ENCODE measurements at regions not wholly inside any gene's neighbourhood (a gene's known extent, or its start where the extent isn't known, plus 50 kb on each side); places are given as distances from the start of the nearest gene placed in this dataset.
"Not testable (repeated sequence)": the region's sequence is repeated elsewhere in the genome, so short reads cannot be mapped to it uniquely, and the experiment has no call there.

DNA sequence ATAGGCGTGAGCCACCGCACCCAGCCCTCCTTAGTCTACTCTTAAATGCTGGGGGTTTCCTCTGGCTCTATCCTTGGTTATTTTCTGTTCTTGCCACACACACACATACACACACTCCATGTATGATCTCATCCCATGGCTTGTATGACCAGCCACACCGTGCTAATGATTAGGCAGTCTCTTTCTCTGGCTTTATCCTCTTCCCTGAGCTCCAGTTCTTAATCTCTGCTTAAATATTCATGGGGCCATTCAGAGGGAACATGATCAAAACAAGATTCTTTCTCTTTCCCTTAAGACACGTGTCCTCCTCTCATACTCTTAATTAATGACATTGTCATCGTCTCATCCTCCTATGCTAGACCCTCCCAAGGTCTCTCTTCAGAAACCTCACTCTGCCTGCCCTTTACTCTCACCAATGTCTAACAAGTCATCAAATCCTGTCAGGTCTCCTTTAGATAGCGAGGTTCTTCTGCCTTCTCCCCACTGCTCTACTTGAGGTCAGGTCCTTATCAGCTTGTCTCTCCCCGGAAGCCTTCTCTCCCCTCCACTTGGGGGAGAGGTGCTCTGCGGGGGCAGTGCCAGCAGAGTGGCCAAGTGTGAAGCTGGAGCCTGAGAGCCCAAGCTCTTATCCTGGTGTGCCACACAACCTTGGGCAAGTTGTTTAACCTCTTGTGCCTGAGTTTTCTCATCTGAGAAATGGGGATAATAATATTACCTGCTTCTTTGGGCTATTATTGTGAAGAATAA lies 83.0 kb upstream of the GNG12 start:
- Histone ChIP-seq H3K27me3 (ENCODE audit: insufficient read depth, poor library complexity, severe bottlenecking) (no peaks in the 10 kb centered on the region), H3K4me3 (replicated peaks; ENCODE audit: insufficient read depth, low read length) (no peak overlapping the region), H3K27ac (replicated peaks) (no peak overlapping the region)
- no peak for DNase-seq (ENCODE audit: low read depth in 1 of 2, low spot score in 1 of 2)
- no peak for TF ChIP-seq GABPA (IDR thresholded peaks at IDR 0.05; ENCODE audit: low read depth)
- no peak for TF ChIP-seq SPI1 (IDR thresholded peaks at IDR 0.05; ENCODE audit: borderline replicate concordance, low read depth)
- TF ChIP-seq CTCF (IDR thresholded peaks at IDR 0.05; ENCODE audit: insufficient read depth, low read length): no peak
- no peak for TF ChIP-seq POLR2AphosphoS5 (IDR thresholded peaks at IDR 0.05; ENCODE audit: low read depth)
- TF ChIP-seq REST (IDR thresholded peaks at IDR 0.05; ENCODE audit: insufficient replicate concordance, low read depth): no peak

- TF ChIP-seq SPI1 (IDR thresholded peaks at IDR 0.05; ENCODE audit: borderline replicate concordance, low read depth) (no peak), GABPA (IDR thresholded peaks at IDR 0.05; ENCODE audit: low read depth) (no peak), POLR2AphosphoS5 (IDR thresholded peaks at IDR 0.05; ENCODE audit: low read depth) (no peak)
- Histone ChIP-seq H3K27ac (replicated peaks) (no peak overlapping the region), H3K4me3 (replicated peaks; ENCODE audit: insufficient read depth, low read length) (no peak overlapping the region), H3K27me3 (ENCODE audit: insufficient read depth, poor library complexity, severe bottlenecking) (no peaks in the 10 kb centered on the region)
- no peak for DNase-seq (ENCODE audit: low read depth in 1 of 2, low spot score in 1 of 2)
Measured at GRCh38 chr1:67909776-67910175, 76.5 kb upstream of the GNG12 start.

- DNase-seq (ENCODE audit: low read depth in 1 of 2, low spot score in 1 of 2): no peak
- H3K27ac ChIP-seq (replicated peaks): no peak overlapping the region
- TF ChIP-seq GABPA (IDR thresholded peaks at IDR 0.05; ENCODE audit: low read depth) (no peak), SPI1 (IDR thresholded peaks at IDR 0.05; ENCODE audit: borderline replicate concordance, low read depth) (no peak), POLR2AphosphoS5 (IDR thresholded peaks at IDR 0.05; ENCODE audit: low read depth) (no peak), CTCF (IDR thresholded peaks at IDR 0.05; ENCODE audit: insufficient read depth, low read length) (no peak), REST (IDR thresholded peaks at IDR 0.05; ENCODE audit: insufficient replicate concordance, low read depth) (no peak)
- H3K27me3 ChIP-seq (ENCODE audit: insufficient read depth, poor library complexity, severe bottlenecking): no peaks in the 10 kb centered on the region
- no peak overlapping the region for H3K4me3 ChIP-seq (replicated peaks; ENCODE audit: insufficient read depth, low read length)
Measured at GRCh38 chr1:67908250-67908936, 75.1 kb upstream of the GNG12 start.

GRCh38 chr1:67907467-67907866 lies 74.2 kb upstream of the GNG12 start:
- H3K27me3 ChIP-seq (ENCODE audit: insufficient read depth, poor library complexity, severe bottlenecking); H3K4me3 ChIP-seq (replicated peaks; ENCODE audit: insufficient read depth, low read length); DNase-seq (ENCODE audit: low read depth in 1 of 2, low spot score in 1 of 2); H3K27ac ChIP-seq (replicated peaks): not testable (repeated sequence)

DNA sequence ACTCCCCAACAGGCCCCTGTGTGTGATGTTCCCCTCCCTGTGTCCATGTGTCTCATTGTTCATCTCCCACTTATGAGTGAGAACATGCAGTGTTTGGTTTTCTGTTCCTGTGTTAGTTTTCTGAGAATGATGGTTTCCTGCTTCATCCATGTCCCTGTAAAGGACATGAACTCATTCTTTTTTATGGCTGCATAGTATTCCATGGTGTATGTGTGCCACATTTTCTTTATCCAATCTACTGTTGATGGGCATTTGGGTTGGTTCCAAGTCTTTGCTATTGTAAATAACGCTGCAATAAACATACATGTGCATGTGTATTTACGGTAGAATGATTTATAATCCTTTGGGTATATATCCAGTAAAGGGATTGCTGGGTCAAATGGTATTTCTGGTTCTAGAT lies 72.7 kb upstream of the GNG12 start:
- H3K27ac ChIP-seq (replicated peaks); DNase-seq (ENCODE audit: low read depth in 1 of 2, low spot score in 1 of 2); H3K27me3 ChIP-seq (ENCODE audit: insufficient read depth, poor library complexity, severe bottlenecking): not testable (repeated sequence)

GRCh38 chr1:67902546-67903223 lies 69.4 kb upstream of the GNG12 start:
- not testable (repeated sequence) for H3K27ac ChIP-seq (replicated peaks); H3K4me3 ChIP-seq (replicated peaks; ENCODE audit: insufficient read depth, low read length); H3K27me3 ChIP-seq (ENCODE audit: insufficient read depth, poor library complexity, severe bottlenecking); DNase-seq (ENCODE audit: low read depth in 1 of 2, low spot score in 1 of 2)

More for the DNA sequence above, 72.7 kb upstream of the GNG12 start:
- not testable (repeated sequence) for H3K4me3 ChIP-seq (replicated peaks; ENCODE audit: insufficient read depth, low read length)
